G401 (cell line): ENCODE measurements at regions not wholly inside any gene's neighbourhood (a gene's known extent, or its start where the extent isn't known, plus 50 kb on each side); places are given as distances from the start of the nearest gene placed in this dataset.
A peak's percentile ranks its signal among the peaks of the same experiment; 100 is the strongest.

Experiments
- DNase-seq: peaks from one replicate; pipeline ENCODE4 v3.0.0-alpha.2; 2015; ENCODE audit warnings: low spot score
- in situ Hi-C: cut with HindIII; loops from 2 replicates; pipeline ENCODE4 v1.10.0; 2016; ENCODE audit warnings: low sequenced_read_pairs, mixed read lengths

GRCh38 chr6:148193063-148193680 lies 149.5 kb upstream of the SASH1 start:
- in situ Hi-C loops = no loop called here

GRCh38 chr6:148195511-148195910 lies 147.1 kb upstream of the SASH1 start:
- in situ Hi-C loops = no loop called here
- no peak for DNase-seq

More at GRCh38 chr6:148193063-148193680, 149.5 kb upstream of the SASH1 start:
- DNase-seq = no peak

GRCh38 chr6:148199584-148199983 lies 143.1 kb upstream of the SASH1 start:
- in situ Hi-C loops = no loop called here
- no peak for DNase-seq

- in situ Hi-C loops = no loop called here
- DNase-seq = no peak
These were observed 142.3 kb upstream of the SASH1 start for GRCh38 chr6:148200293-148200692.

- in situ Hi-C loops = no loop called here
These were observed 141.9 kb upstream of the SASH1 start for GRCh38 chr6:148200781-148201180.

GRCh38 chr6:148203281-148203925 lies 139.2 kb upstream of the SASH1 start:
- no peak for DNase-seq
- in situ Hi-C loops = no loop called here

More at GRCh38 chr6:148200781-148201180, 141.9 kb upstream of the SASH1 start:
- DNase-seq = no peak

- DNase-seq = no peak
- in situ Hi-C loops = no loop called here
These were observed 138.7 kb upstream of the SASH1 start for GRCh38 chr6:148203970-148204369.

GRCh38 chr6:148208298-148208697 lies 134.3 kb upstream of the SASH1 start:
- in situ Hi-C loops = no loop called here
- DNase-seq = no peak

GRCh38 chr6:148211777-148212324 lies 130.8 kb upstream of the SASH1 start:
- in situ Hi-C loops = no loop called here
- DNase-seq = no peak

GRCh38 chr6:148212366-148212765 lies 130.3 kb upstream of the SASH1 start:
- no peak for DNase-seq
- in situ Hi-C loops = no loop called here

GRCh38 chr6:148213366-148213765 lies 129.3 kb upstream of the SASH1 start:
- in situ Hi-C loops = no loop called here
- no peak for DNase-seq

GRCh38 chr6:148214667-148215066 lies 128.0 kb upstream of the SASH1 start:
- DNase-seq = no peak
- in situ Hi-C loops = no loop called here

- no peak for DNase-seq
- in situ Hi-C loops = no loop called here
These were observed 125.6 kb upstream of the SASH1 start for GRCh38 chr6:148217051-148217450.

- in situ Hi-C loops = no loop called here
- peak; percentile 19 for DNase-seq
These were observed 124.7 kb upstream of the SASH1 start for GRCh38 chr6:148217921-148218320.

- in situ Hi-C loops = no loop called here
- no peak for DNase-seq
These were observed 123.9 kb upstream of the SASH1 start for GRCh38 chr6:148218542-148219258.

- in situ Hi-C loops = no loop called here
These were observed 121.2 kb upstream of the SASH1 start for GRCh38 chr6:148221196-148221979.

GRCh38 chr6:148222376-148222775 lies 120.3 kb upstream of the SASH1 start:
- no peak for DNase-seq
- in situ Hi-C loops = no loop called here

More at GRCh38 chr6:148221196-148221979, 121.2 kb upstream of the SASH1 start:
- no peak for DNase-seq

- in situ Hi-C loops = no loop called here
- DNase-seq = no peak
These were observed 119.8 kb upstream of the SASH1 start for GRCh38 chr6:148222846-148223245.

GRCh38 chr6:148223424-148223842 lies 119.2 kb upstream of the SASH1 start:
- DNase-seq = no peak
- in situ Hi-C loops = no loop called here
